ENCODE measurements at regions not wholly inside any gene's neighbourhood (a gene's known extent, or its start where the extent isn't known, plus 50 kb on each side); places are given as distances from the start of the nearest gene placed in this dataset.

- TF ChIP-seq CTCF (IDR thresholded peaks at IDR 0.05) (no peak), EP300 (IDR thresholded peaks at IDR 0.05) (no peak)
These were observed 312.9 kb downstream of the TRIML1 start for GRCh38 chr4:188452097-188452496.
